GM20000 (cell line): ENCODE measurements at regions not wholly inside any gene's neighbourhood (a gene's known extent, or its start where the extent isn't known, plus 50 kb on each side); places are given as distances from the start of the nearest gene placed in this dataset.

Experiments used
- DNase-seq: peaks from one replicate; pipeline ENCODE4 v3.0.0; 2012; ENCODE audit warnings: low spot score
- CTCF ChIP-seq: IDR thresholded peaks from 2 replicates; pipeline ENCODE4 v1.5.1; 2012; ENCODE audit warnings: mild to moderate bottlenecking, control low read depth; ENCODE audit errors: extremely low read depth, missing control alignments

- DNase-seq = no peak
- no peak for TF ChIP-seq CTCF
These were observed 629.0 kb upstream of the NXPH2 start for GRCh38 chr2:139409212-139409611.

GRCh38 chr2:139403948-139404347 lies 623.8 kb upstream of the NXPH2 start:
- no peak for TF ChIP-seq CTCF

GRCh38 chr2:139394801-139395200 lies 614.6 kb upstream of the NXPH2 start:
- no peak for TF ChIP-seq CTCF
- no peak for DNase-seq

More at GRCh38 chr2:139403948-139404347, 623.8 kb upstream of the NXPH2 start:
- no peak for DNase-seq

GRCh38 chr2:139389391-139389790 lies 609.2 kb upstream of the NXPH2 start:
- no peak for DNase-seq
- no peak for TF ChIP-seq CTCF

GRCh38 chr2:139386401-139386800 lies 606.2 kb upstream of the NXPH2 start:
- no peak for DNase-seq
- no peak for TF ChIP-seq CTCF

GRCh38 chr2:139383532-139383931 lies 603.3 kb upstream of the NXPH2 start:
- no peak for TF ChIP-seq CTCF
- no peak for DNase-seq

GRCh38 chr2:139380051-139380450 lies 599.9 kb upstream of the NXPH2 start:
- TF ChIP-seq CTCF = no peak
- no peak for DNase-seq
